ENCODE measurements at regions not wholly inside any gene's neighbourhood (a gene's known extent, or its start where the extent isn't known, plus 50 kb on each side); places are given as distances from the start of the nearest gene placed in this dataset.

DNA sequence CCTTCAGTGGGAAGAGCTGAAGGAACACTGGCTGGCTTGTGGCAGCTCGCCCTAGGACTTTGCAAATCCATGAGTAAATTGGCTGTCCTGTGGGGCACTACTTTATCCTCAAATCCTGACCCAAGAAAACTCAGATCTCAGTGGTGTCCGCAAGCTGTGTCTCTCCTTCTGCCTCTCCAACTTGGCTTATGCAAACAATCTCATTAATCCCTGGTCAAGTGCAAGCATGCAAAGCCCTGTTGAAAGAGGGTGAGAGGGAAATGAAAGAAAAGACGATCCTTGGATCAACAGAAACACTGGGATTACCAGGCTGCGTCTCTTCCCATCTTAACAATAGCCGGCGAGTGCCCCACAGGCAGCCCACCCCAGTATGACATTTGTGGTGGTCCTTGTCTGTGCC lies 901.6 kb downstream of the BCL11B start:
- no peak for ATAC-seq
- Histone ChIP-seq H3K4me1 (no peaks in the 10 kb centered on the region), H3K27ac (no peak overlapping the region), H3K9me3 (no peaks in the 10 kb centered on the region), H3K36me3 (ENCODE audit: insufficient read depth in 1 of 2, low read depth in 1 of 2) (no peaks in the 10 kb centered on the region), H3K4me3 (no peak overlapping the region), H3K27me3 (ENCODE audit: insufficient read depth in 3 of 3, low read length in 2 of 3) (peaks cover 0 to 5% (median 0%) of the 10 kb centered on the region in 3 donors)
- 24 to 41% (median 27%) methylated on average over 6 of the region's 6 CpGs for WGBS, 3 donors
- TF ChIP-seq, protein P1, sequence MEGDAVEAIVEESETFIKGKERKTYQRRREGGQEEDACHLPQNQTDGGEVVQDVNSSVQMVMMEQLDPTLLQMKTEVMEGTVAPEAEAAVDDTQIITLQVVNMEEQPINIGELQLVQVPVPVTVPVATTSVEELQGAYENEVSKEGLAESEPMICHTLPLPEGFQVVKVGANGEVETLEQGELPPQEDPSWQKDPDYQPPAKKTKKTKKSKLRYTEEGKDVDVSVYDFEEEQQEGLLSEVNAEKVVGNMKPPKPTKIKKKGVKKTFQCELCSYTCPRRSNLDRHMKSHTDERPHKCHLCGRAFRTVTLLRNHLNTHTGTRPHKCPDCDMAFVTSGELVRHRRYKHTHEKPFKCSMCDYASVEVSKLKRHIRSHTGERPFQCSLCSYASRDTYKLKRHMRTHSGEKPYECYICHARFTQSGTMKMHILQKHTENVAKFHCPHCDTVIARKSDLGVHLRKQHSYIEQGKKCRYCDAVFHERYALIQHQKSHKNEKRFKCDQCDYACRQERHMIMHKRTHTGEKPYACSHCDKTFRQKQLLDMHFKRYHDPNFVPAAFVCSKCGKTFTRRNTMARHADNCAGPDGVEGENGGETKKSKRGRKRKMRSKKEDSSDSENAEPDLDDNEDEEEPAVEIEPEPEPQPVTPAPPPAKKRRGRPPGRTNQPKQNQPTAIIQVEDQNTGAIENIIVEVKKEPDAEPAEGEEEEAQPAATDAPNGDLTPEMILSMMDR (IDR thresholded peaks at IDR 0.05), result no peak
- DNase-seq, result no peak
- intact Hi-C loops (cut with DNase I), result no loop called here

DNA sequence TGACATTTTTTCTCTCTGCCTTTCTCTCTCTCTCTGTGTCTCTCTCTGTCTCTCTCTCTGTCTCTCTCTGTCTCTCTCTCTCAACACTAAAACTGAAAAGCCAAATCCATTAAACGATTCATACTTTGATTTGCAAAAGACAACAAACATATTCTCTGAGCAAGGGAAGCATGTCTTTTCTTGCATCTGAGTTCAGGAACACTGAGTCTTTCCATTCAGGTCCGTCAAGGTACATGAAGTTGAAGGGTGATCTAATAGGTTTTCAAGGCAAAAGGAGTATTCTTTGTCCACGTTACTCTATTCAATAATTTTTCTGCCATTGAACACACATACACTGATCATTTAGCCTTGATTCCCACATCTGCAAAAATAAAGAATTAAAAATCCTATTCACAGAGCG lies 900.9 kb downstream of the BCL11B start:
- no peak for ATAC-seq
- Histone ChIP-seq H3K27ac (no peak overlapping the region), H3K36me3 (ENCODE audit: insufficient read depth in 1 of 2, low read depth in 1 of 2) (no peaks in the 10 kb centered on the region), H3K27me3 (ENCODE audit: insufficient read depth in 3 of 3, low read length in 2 of 3) (peaks cover 0 to 5% (median 0%) of the 10 kb centered on the region in 3 donors), H3K4me3 (no peak overlapping the region), H3K4me1 (no peaks in the 10 kb centered on the region), H3K9me3 (no peaks in the 10 kb centered on the region)
- intact Hi-C loops (cut with DNase I), result no loop called here
- WGBS, 3 donors, result 71 to 84% (median 80%) methylated on average over 4 of the region's 4 CpGs
- TF ChIP-seq, protein P1 (IDR thresholded peaks at IDR 0.05), result no peak
- no peak for DNase-seq

DNA sequence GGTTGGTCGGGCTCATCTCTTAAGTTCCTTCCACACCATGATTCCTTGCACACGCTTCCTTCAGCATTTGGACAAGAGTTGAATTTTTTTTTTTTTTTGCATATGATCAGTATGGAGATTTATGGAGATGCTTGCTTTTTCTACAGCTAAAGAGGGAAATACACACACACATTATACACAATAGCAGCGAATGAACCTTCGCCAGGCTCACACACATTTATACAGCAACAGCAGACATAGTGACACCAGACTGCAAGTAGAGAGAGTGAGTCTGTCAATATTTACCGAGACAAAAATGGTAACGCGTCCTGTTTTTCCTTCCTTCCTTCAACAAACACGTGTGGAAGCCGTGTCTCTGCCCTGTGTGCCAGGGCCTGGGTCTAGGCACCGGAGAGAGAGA lies 897.9 kb downstream of the BCL11B start:
- TF ChIP-seq, protein P1 (IDR thresholded peaks at IDR 0.05), result no peak
- WGBS, 3 donors, result 73 to 79% (median 79%) methylated on average over 10 of the region's 10 CpGs
- Histone ChIP-seq H3K4me3 (no peak overlapping the region), H3K4me1 (no peaks in the 10 kb centered on the region), H3K27ac (no peak overlapping the region), H3K27me3 (ENCODE audit: insufficient read depth in 3 of 3, low read length in 2 of 3) (peaks cover 0 to 5% (median 0%) of the 10 kb centered on the region in 3 donors), H3K9me3 (no peaks in the 10 kb centered on the region), H3K36me3 (ENCODE audit: insufficient read depth in 1 of 2, low read depth in 1 of 2) (no peaks in the 10 kb centered on the region)
- intact Hi-C loops (cut with DNase I), result no loop called here
- DNase-seq (no peak), ATAC-seq (no peak)

DNA sequence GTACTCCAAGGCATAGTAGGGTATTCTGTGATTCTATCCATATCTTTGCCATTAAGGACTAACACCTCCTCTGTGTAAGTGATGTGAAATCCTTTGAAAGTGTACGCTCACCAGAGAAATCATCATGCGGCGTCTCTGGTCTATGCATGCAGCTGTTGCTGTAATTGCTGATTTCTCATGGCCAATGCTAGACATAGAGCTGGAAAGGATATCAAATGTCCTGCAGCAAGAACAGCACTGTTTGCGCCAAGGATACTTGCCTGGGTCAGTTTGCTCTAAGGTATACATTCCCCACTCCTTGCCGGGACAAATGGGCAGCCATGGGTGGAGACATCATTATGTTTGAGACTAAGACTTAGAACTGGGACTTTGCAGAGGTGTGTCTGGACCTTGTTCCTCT lies 896.4 kb downstream of the BCL11B start:
- 46 to 65% (median 46%) methylated on average over 5 of the region's 5 CpGs for WGBS, 3 donors
- intact Hi-C loops (cut with DNase I), result no loop called here

DNA sequence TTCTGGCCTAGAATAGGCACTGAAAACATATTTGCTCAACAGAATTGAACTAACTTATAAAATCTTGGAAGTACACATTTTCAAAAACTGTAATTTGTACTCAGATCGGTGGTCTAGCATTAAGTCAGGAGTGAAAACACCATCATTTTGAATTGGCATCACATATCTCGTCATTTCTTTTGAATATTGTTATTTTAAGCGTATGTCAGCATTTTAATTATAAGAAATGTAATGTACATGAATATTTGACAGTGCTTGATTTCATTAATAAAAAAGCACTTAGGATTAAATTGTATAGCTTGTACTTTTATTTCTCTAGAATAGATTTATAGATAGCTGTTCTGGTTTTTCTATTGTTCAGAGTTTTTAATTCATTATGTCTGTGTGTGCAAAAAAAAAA lies 892.2 kb downstream of the BCL11B start:
- H3K4me3 ChIP-seq, result no peak overlapping the region
- intact Hi-C loops (cut with DNase I), result no loop called here
- WGBS, 3 donors, result 77 to 92% (median 78%) methylated on average over 3 of the region's 3 CpGs
- no peak for ATAC-seq
- TF ChIP-seq, protein P1 (IDR thresholded peaks at IDR 0.05), result no peak
- H3K36me3 ChIP-seq (ENCODE audit: insufficient read depth in 1 of 2, low read depth in 1 of 2), result no peaks in the 10 kb centered on the region
- H3K27me3 ChIP-seq (ENCODE audit: insufficient read depth in 3 of 3, low read length in 2 of 3), result peaks cover 0 to 4% (median 3%) of the 10 kb centered on the region in 3 donors
- H3K4me1 ChIP-seq, result no peaks in the 10 kb centered on the region
- no peak overlapping the region for H3K27ac ChIP-seq
- H3K9me3 ChIP-seq, result no peaks in the 10 kb centered on the region
- DNase-seq, result no peak

More for the DNA sequence above, 896.4 kb downstream of the BCL11B start:
- TF ChIP-seq, protein P1 (IDR thresholded peaks at IDR 0.05), result no peak
- Histone ChIP-seq H3K4me3 (no peak overlapping the region), H3K9me3 (no peaks in the 10 kb centered on the region), H3K4me1 (no peaks in the 10 kb centered on the region), H3K27me3 (ENCODE audit: insufficient read depth in 3 of 3, low read length in 2 of 3) (peaks cover 0 to 5% (median 3%) of the 10 kb centered on the region in 3 donors), H3K27ac (no peak overlapping the region), H3K36me3 (ENCODE audit: insufficient read depth in 1 of 2, low read depth in 1 of 2) (no peaks in the 10 kb centered on the region)
- ATAC-seq, result no peak
- DNase-seq, result no peak

Data from psoas muscle (tissue), 7 donors.